Activated naive CD4-positive, alpha-beta T cell treated with anti-CD3 and anti-CD28 coated beads for 36 hours (primary cell): ENCODE measurements at regions not wholly inside any gene's neighbourhood (a gene's known extent, or its start where the extent isn't known, plus 50 kb on each side); places are given as distances from the start of the nearest gene placed in this dataset.

Experiments
- CTCF ChIA-PET: fragments of 350-600 bp; sonication (Branson Sonifier 250); formaldehyde crosslinking; loops from one replicate; lab custom pipeline; 2021; ENCODE audit warnings: antibody characterized with exemption; lab: Charles Lee
- DNase-seq: peaks from one replicate; pipeline ENCODE4 v3.0.0-alpha.2; 2020
- H3K27ac Mint-ChIP-seq: one replicate; pipeline ENCODE4 v1.8.0; 2021; ENCODE audit warnings: mild to moderate bottlenecking, mixed read lengths
- H3K27me3 Mint-ChIP-seq: one replicate; pipeline ENCODE4 v1.8.0; 2021; ENCODE audit warnings: low read depth, mixed read lengths
- H3K36me3 Mint-ChIP-seq: one replicate; pipeline ENCODE4 v1.8.0; 2021; ENCODE audit warnings: low read depth, mixed read lengths
- H3K4me1 Mint-ChIP-seq: one replicate; pipeline ENCODE4 v1.8.0; 2021; ENCODE audit warnings: low read depth, mixed read lengths
- H3K4me3 Mint-ChIP-seq: one replicate; pipeline ENCODE4 v1.8.0; 2021; ENCODE audit warnings: mild to moderate bottlenecking, moderate library complexity, mixed read lengths
- H3K9me3 Mint-ChIP-seq: one replicate; pipeline ENCODE4 v1.8.0; 2021; ENCODE audit warnings: mixed read lengths
- intact Hi-C: fragments of 100-400 bp; cut with micrococcal nuclease; formaldehyde crosslinking; loops from one replicate; pipeline ENCODE4 v1.15.1; 2023

DNA sequence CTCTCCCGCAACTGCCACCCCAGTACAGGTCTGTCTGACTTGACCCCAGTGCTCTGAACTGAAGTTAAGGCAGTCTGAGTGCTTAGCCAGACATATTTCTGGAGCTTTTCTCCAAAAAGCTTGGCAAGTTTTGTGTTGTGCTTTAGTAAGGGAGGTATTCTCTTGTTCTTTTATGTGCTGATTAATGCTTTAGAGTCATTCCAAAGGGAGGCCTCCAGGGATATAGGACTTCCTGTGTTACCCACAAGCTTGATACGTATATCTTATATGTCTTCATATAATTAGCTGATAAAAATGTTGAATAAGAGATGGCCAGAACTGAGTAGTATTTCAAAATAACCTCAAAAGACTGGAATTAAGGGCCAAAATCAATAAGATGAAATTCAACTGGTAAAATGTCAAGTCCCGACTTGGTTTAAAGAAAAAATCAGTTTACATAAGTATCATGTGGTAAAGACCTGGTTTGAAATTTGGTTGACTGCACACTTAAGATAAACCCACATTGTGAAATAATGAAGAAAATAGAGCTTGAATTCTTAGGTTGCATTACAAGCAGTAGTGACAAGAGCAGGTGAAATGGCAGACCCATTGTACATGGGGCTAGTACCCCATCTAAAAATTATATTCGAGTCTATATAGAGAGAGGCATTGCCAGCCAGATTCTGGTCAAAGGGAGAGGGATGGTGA, 226.9 kb downstream of the SNX19 start:
- DNase-seq: no peak
- H3K27me3 Mint-ChIP-seq: peaks cover 3% of the 10 kb centered on the region
- CTCF ChIA-PET: no interaction called here

DNA sequence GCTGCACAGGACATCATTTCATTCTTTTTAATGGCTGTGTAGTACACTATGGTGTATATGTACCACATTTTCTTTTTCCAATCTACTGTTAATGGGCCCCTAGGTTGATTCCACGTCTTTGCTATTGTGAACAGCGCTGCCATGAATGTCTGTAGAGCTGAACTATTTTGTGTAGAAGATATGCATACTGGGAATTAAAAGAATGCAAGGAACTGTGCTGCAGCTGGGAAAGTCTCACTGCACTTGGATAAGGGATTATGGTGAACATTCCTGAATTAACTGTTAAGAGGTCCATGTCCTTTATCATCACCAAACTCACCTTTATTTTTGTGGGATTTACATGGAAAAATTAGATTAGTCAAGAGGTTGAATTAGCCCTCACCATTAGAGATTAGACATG, 224.7 kb downstream of the SNX19 start:
- intact Hi-C loops: no loop called here
- no peak overlapping the region for H3K4me3 Mint-ChIP-seq
- H3K4me1 Mint-ChIP-seq: no peaks in the 10 kb centered on the region
- no peak overlapping the region for H3K27ac Mint-ChIP-seq
- DNase-seq: no peak
- no peaks in the 10 kb centered on the region for H3K36me3 Mint-ChIP-seq
- no peaks in the 10 kb centered on the region for H3K9me3 Mint-ChIP-seq
- CTCF ChIA-PET: no interaction called here
- H3K27me3 Mint-ChIP-seq: no peaks in the 10 kb centered on the region

More for the DNA sequence above, 226.9 kb downstream of the SNX19 start:
- intact Hi-C loops: no loop called here
- Mint-ChIP-seq H3K27ac (no peak overlapping the region), H3K9me3 (peaks cover 1% of the 10 kb centered on the region), H3K4me1 (no peaks in the 10 kb centered on the region), H3K4me3 (no peak overlapping the region), H3K36me3 (no peaks in the 10 kb centered on the region)

DNA sequence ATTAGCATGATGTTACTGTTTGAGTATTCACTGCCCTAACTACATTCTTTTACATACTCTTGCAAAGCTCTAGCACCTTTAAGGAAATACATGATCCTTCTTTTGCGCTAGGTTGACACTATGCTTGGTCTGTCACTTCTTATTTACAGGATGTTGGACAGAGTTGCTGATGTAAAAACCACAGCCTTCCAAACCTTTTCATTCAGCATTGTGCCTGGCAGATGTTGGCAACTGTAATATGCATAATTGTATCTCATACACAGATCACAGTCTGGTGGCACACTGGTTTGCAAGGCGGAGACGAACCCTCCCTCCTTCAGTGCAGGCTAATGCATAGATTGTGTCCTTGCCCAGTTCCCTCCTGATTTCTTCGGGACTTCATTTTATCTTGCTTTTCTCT, 224.1 kb downstream of the SNX19 start:
- Mint-ChIP-seq H3K36me3 (no peaks in the 10 kb centered on the region), H3K9me3 (no peaks in the 10 kb centered on the region), H3K4me1 (no peaks in the 10 kb centered on the region), H3K27me3 (no peaks in the 10 kb centered on the region), H3K27ac (no peak overlapping the region), H3K4me3 (no peak overlapping the region)
- no peak for DNase-seq
- intact Hi-C loops: no loop called here
- CTCF ChIA-PET: no interaction called here

DNA sequence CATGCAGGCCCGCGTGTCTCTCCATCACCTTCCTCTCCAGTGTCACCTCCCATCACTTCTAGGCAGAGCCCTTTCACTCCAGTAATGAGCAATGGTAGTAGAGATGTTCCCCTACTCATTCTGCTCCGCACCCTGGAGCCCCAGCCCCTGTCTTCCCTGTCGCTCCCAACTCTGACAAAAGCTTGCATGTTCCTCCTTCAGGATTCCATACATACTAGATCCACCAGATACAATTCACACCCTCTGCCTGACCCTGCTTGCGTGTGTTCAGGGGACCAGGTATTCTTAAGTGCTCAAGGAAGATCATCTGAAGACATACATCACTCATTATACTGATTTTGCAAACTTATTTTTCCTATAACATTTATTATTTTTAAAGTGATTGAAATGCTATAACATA, 222.7 kb downstream of the SNX19 start:
- CTCF ChIA-PET: interaction anchor here (1.2 kb wide), 1 partner anchor 106 kb away, joined by 4 read pairs; no protein-coding TSS in a partner anchor
- Mint-ChIP-seq H3K4me1 (no peaks in the 10 kb centered on the region), H3K4me3 (no peak overlapping the region), H3K9me3 (no peaks in the 10 kb centered on the region), H3K27me3 (no peaks in the 10 kb centered on the region), H3K36me3 (no peaks in the 10 kb centered on the region), H3K27ac (no peak overlapping the region)
- intact Hi-C loops: no loop called here
- DNase-seq: no peak

DNA sequence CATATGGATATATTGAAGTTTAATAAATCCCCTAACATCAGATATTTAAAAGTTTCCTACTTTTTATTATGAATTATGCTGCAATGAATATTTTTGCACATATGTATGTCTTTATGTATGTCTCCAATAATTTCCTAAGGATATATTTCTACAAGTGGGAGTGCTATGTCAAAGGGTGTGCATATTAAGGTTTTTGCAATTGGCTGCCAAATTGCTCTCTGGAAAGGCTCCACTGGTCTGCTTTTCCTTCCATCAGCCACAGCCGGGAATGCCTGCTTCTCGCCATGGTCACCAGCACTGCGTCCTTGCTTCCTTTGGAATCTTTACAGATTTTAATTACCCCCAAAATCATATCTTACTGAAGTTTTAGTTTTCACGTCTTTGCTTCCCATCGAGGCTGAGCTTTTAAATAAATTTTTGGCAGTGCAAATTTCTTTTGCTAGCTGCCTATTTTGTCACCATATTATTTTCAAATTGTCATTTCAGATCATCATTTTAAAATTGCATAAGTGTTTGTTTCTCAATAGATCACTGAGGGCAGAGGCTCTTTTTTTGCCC, 221.7 kb downstream of the SNX19 start:
- Mint-ChIP-seq H3K9me3 (no peaks in the 10 kb centered on the region), H3K27ac (no peak overlapping the region), H3K36me3 (no peaks in the 10 kb centered on the region), H3K27me3 (no peaks in the 10 kb centered on the region), H3K4me1 (no peaks in the 10 kb centered on the region), H3K4me3 (no peak overlapping the region)
- intact Hi-C loops: no loop called here
- DNase-seq: no peak
- CTCF ChIA-PET: interaction anchor here (1.2 kb wide), 1 partner anchor 107 kb away, joined by 4 read pairs; no protein-coding TSS in a partner anchor

DNA sequence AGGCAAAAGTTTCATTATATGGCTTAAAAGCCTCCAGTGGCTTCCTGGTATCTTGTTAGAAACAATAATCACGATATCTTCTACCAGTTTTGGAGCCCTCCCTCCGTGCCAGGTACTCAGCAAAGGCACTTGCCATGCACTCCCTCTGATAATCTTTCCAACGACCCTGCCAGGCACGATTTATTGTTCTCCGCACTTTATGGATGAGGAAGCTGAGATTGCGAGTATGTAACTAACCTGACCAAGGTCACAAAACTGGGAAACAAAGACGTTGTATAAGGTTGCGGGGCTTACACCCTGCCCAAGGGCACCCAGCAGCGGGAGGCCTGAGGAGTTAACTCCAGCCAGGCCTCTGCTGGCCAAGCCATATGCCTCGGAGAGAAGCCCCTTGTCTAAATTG, 218.1 kb downstream of the SNX19 start:
- Mint-ChIP-seq H3K9me3 (no peaks in the 10 kb centered on the region), H3K4me3 (no peak overlapping the region), H3K36me3 (no peaks in the 10 kb centered on the region), H3K4me1 (no peaks in the 10 kb centered on the region), H3K27ac (no peak overlapping the region), H3K27me3 (no peaks in the 10 kb centered on the region)
- CTCF ChIA-PET: no interaction called here
- DNase-seq: no peak
- intact Hi-C loops: no loop called here

DNA sequence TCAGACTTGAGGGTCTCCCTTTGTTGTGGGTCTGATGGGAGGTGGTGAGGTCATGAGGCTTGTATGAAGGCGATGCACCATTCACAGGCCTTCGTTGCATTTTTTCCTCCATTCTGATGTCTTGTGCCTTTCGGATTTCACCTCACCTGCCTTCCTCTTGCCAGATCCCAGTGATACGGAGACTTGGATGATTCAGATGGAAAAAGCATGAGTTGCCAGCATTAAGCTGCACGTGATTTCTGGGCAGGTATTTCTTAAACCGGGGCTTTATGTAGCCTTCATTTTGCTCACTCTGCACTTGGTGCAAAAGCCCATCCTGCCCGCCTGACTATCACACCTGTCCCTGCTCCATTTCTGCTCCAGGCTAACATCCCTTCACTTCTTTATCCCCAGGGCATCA, 216.7 kb downstream of the SNX19 start:
- DNase-seq: no peak
- H3K4me1 Mint-ChIP-seq: no peaks in the 10 kb centered on the region
- no peak overlapping the region for H3K27ac Mint-ChIP-seq
- no peaks in the 10 kb centered on the region for H3K9me3 Mint-ChIP-seq
- intact Hi-C loops: no loop called here
- H3K36me3 Mint-ChIP-seq: no peaks in the 10 kb centered on the region
- no peak overlapping the region for H3K4me3 Mint-ChIP-seq
- CTCF ChIA-PET: no interaction called here
- no peaks in the 10 kb centered on the region for H3K27me3 Mint-ChIP-seq

DNA sequence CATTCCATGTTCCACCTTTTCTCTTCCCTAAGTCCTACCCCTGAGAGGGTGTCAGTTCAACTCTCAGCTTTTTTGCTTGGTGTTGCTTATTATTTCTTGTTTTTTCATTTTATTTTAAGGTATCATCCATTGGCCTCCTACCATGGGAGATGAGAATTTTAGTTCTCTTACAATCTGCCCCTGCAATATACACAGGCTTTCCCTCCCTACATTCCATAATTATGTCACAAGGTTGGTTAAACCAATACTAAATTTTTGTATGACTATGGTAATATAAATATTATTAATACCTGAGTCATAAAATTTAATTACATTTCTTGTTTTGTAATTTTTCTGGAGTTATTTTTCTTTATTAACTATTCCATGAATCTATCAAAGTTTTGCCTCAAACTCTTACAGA, 216.2 kb downstream of the SNX19 start:
- CTCF ChIA-PET: no interaction called here
- no peak overlapping the region for H3K4me3 Mint-ChIP-seq
- H3K27me3 Mint-ChIP-seq: no peaks in the 10 kb centered on the region

DNA sequence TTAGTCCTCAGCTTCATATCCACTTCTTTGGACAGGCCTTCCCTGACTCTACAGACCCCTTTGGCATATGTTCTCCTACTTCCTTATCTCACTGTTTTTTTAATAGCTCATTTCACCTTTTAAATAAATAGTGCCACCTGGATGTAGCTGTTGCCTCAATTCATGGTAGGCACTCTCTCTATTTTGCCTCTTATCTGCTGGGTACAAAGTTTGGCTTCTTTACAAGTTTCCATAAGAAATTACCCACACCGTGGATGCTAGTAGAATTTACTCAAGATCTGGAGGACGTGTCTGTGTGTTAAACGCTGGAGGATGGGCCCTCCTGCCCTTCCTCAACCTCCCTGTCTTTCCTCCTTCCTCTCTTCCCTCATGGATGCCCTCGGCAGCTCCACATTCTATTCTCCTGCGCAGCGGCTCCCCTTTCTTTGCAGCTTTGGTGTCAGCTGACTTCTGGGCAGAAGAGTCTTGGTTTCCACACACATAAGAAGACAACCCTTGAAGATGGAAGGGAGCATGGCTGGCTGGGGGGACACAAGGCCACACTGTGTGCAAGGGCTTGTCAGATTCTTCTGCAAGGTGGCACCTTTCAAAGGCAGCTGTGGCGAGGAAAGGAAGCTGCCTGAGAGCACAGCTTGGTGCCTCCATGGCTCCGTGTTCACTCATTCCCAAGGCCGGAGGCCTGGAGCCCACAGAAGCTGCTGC, 212.6 kb downstream of the SNX19 start:
- H3K27me3 Mint-ChIP-seq: peaks cover 2% of the 10 kb centered on the region
- CTCF ChIA-PET: no interaction called here
- no peak for DNase-seq
- no peak overlapping the region for H3K27ac Mint-ChIP-seq
- no peak overlapping the region for H3K4me3 Mint-ChIP-seq
- no peaks in the 10 kb centered on the region for H3K9me3 Mint-ChIP-seq
- H3K36me3 Mint-ChIP-seq: no peaks in the 10 kb centered on the region
- intact Hi-C loops: no loop called here
- no peaks in the 10 kb centered on the region for H3K4me1 Mint-ChIP-seq

More for the DNA sequence above, 216.2 kb downstream of the SNX19 start:
- no peaks in the 10 kb centered on the region for H3K36me3 Mint-ChIP-seq
- H3K4me1 Mint-ChIP-seq: no peaks in the 10 kb centered on the region
- no peak overlapping the region for H3K27ac Mint-ChIP-seq
- H3K9me3 Mint-ChIP-seq: no peaks in the 10 kb centered on the region
- intact Hi-C loops: no loop called here
- DNase-seq: no peak

DNA sequence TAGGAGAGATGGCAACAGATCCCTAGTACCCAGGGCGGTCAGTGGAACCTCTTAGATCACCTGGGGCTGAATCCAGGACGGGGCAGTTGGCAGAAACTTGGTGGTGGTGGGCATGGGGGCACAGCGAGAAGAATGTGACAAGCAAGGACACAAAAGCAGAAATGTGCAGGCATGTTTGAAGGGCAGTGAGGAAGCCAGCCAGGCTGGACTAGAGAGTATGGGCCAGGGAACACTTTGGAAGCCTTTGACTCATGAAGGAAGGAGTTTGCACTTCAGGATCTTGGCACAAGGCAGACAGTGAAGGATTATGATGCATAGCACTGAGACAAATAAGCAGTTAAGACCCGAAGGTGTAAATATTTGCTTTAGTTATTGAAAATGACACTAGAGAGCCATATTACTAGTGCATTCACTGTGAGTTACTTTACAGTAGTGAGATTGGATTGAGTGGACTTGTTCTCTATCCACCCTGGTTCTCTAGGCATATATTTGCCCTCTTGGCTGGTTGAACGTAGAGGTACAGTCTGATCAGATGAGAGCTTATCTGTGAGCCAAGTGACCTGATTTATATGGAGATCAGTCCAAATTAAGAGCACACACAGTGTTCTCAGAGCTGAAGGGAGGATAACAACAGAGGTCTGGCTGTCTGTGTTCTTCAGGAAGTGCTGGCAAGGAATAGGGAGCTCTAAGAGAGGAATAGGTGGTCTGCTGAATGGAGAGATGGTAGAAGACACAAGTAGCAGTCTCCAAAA, 210.4 kb downstream of the SNX19 start:
- Mint-ChIP-seq H3K27me3 (peaks cover 2% of the 10 kb centered on the region), H3K4me3 (no peak overlapping the region), H3K4me1 (no peaks in the 10 kb centered on the region), H3K27ac (no peak overlapping the region), H3K9me3 (no peaks in the 10 kb centered on the region), H3K36me3 (no peaks in the 10 kb centered on the region)
- CTCF ChIA-PET: no interaction called here
- DNase-seq: no peak
- intact Hi-C loops: no loop called here

DNA sequence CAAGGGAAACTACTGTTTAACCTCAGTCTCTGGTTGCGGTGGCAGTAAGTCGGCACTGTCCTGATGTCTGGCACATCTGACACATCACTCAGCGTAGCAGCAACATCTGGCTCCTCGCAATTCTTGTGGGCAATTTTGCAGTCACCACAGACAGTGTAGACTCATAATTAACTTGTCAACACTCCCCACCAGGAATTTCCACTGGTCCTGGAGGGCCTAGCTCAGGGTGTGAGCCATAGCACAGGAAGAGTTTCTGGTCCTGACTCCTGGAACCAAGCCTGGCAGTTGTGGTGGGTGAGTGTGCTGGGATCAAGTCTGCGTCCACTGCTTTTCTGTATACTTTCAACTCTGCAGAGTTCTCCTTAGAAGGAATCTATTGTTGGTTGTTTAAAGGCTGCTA, 209.7 kb downstream of the SNX19 start:
- H3K4me1 Mint-ChIP-seq: no peaks in the 10 kb centered on the region
- H3K4me3 Mint-ChIP-seq: no peak overlapping the region
- no peaks in the 10 kb centered on the region for H3K9me3 Mint-ChIP-seq
- no peak for DNase-seq
- H3K36me3 Mint-ChIP-seq: no peaks in the 10 kb centered on the region
- CTCF ChIA-PET: no interaction called here
- H3K27me3 Mint-ChIP-seq: peaks cover 2% of the 10 kb centered on the region
- no peak overlapping the region for H3K27ac Mint-ChIP-seq
- intact Hi-C loops: no loop called here

DNA sequence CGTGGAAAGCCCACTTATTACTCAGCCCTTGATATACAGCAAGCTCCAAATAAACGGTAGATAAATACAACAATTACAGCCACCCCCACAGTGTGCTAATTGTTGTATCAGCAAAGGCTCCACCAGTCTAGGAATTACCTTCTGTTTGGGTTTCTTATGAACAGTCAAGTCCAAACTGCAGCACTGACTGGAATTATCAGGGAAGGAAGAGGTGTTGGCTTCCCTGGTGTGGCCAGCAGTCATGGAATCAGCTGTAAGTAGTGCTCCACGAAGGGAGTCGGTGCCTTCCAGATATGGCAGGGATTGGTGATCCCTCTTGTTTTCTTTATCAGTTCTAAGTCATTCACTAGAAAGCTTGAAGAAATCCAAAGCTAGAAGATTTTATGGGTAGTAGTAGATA, 209.1 kb downstream of the SNX19 start:
- no peaks in the 10 kb centered on the region for H3K9me3 Mint-ChIP-seq
- no peak overlapping the region for H3K27ac Mint-ChIP-seq
- H3K27me3 Mint-ChIP-seq: peaks cover 2% of the 10 kb centered on the region
- H3K4me1 Mint-ChIP-seq: no peaks in the 10 kb centered on the region
- DNase-seq: no peak
- CTCF ChIA-PET: no interaction called here
- no peaks in the 10 kb centered on the region for H3K36me3 Mint-ChIP-seq
- H3K4me3 Mint-ChIP-seq: no peak overlapping the region
- intact Hi-C loops: no loop called here
